Inferior parietal cortex (tissue), 1 donor: ENCODE measurements at regions not wholly inside any gene's neighbourhood (a gene's known extent, or its start where the extent isn't known, plus 50 kb on each side); places are given as distances from the start of the nearest gene placed in this dataset.

ENCODE experiments used
- DNase-seq: peaks from one replicate; pipeline ENCODE4 v3.0.0-alpha.2; 2016; ENCODE audit errors: extremely low spot score

GRCh38 chr9:99436616-99437015, 214.5 kb downstream of the SEC61B start:
- DNase-seq, result no peak

GRCh38 chr9:99437145-99437544, 215.1 kb downstream of the SEC61B start:
- DNase-seq, result no peak

GRCh38 chr9:99438596-99438995, 216.5 kb downstream of the SEC61B start:
- no peak for DNase-seq

GRCh38 chr9:99441829-99442228, 219.7 kb downstream of the SEC61B start:
- DNase-seq, result no peak

GRCh38 chr9:99445371-99445891, 223.3 kb downstream of the SEC61B start:
- no peak for DNase-seq

- no peak for DNase-seq
Observed at GRCh38 chr9:99445920-99446319, 223.8 kb downstream of the SEC61B start.

- DNase-seq, result no peak
Observed at GRCh38 chr9:99447951-99448350, 225.9 kb downstream of the SEC61B start.

- no peak for DNase-seq
Observed at GRCh38 chr9:99449726-99450125, 227.6 kb downstream of the SEC61B start.

GRCh38 chr9:99451112-99451606, 229.1 kb downstream of the SEC61B start:
- no peak for DNase-seq

- DNase-seq, result no peak
Observed at GRCh38 chr9:99457406-99457805, 235.3 kb downstream of the SEC61B start.

GRCh38 chr9:99457981-99458380, 235.9 kb downstream of the SEC61B start:
- DNase-seq, result no peak

- DNase-seq, result no peak
Observed at GRCh38 chr9:99459919-99460318, 237.8 kb downstream of the SEC61B start.

GRCh38 chr9:99463131-99463530, 241.0 kb downstream of the SEC61B start:
- no peak for DNase-seq

- no peak for DNase-seq
Observed at GRCh38 chr9:99464568-99464967, 242.5 kb downstream of the SEC61B start.

- DNase-seq, result peak; percentile 45
Observed at GRCh38 chr9:99465231-99465907, 243.3 kb downstream of the SEC61B start.

GRCh38 chr9:99466104-99466503, 244.0 kb downstream of the SEC61B start:
- DNase-seq, result no peak

GRCh38 chr9:99466781-99467180, 244.7 kb downstream of the SEC61B start:
- DNase-seq, result no peak

GRCh38 chr9:99471033-99471432, 249.0 kb downstream of the SEC61B start:
- no peak for DNase-seq

- no peak for DNase-seq
Observed at GRCh38 chr9:99472240-99472915, 250.3 kb downstream of the SEC61B start.

- DNase-seq, result no peak
Observed at GRCh38 chr9:99472916-99473245, 250.8 kb downstream of the SEC61B start.

GRCh38 chr9:99474186-99474585, 252.1 kb downstream of the SEC61B start:
- DNase-seq, result peak; percentile 50

- DNase-seq, result no peak
Observed at GRCh38 chr9:99475401-99476065, 253.5 kb downstream of the SEC61B start.
